ENCODE measurements at regions not wholly inside any gene's neighbourhood (a gene's known extent, or its start where the extent isn't known, plus 50 kb on each side); places are given as distances from the start of the nearest gene placed in this dataset.

- Mint-ChIP-seq H3K9me3 (peaks cover 11% of the 10 kb centered on the region), H3K36me3 (ENCODE audit: low read depth) (no peaks in the 10 kb centered on the region), H3K27me3 (ENCODE audit: low read depth) (peaks cover under 1% of the 10 kb centered on the region), H3K4me3 (no peak overlapping the region), H3K27ac (no peak overlapping the region), H3K4me1 (ENCODE audit: low read depth) (no peaks in the 10 kb centered on the region)
These were observed 53.9 kb upstream of the KRTAP11-1 start for GRCh38 chr21:30935121-30935888.

DNA sequence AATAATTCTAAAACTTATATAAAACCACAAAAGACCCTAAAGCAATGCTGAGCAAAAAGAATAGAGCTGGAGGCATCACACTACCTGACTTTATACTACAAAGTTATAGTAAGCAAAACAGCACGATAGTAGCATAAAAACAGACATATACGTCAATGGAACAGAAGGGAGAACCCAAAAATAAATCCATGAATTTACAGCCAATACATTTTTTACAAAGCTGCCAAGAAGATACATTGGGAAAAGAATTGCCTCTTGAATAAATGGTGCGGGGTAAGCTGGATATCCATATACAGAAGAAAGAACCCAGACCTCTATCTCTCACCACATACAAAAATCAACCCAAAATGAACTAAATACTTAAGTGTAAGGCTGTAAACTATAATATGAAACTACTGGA lies 51.3 kb upstream of the KRTAP11-1 start:
- Mint-ChIP-seq H3K27ac (no peak overlapping the region), H3K9me3 (peaks cover 8% of the 10 kb centered on the region), H3K4me3 (no peak overlapping the region), H3K4me1 (ENCODE audit: low read depth) (no peaks in the 10 kb centered on the region), H3K36me3 (ENCODE audit: low read depth) (no peaks in the 10 kb centered on the region), H3K27me3 (ENCODE audit: low read depth) (peaks cover 4% of the 10 kb centered on the region)
